Esophagus mucosa (tissue), 1 donor: ENCODE measurements at regions not wholly inside any gene's neighbourhood (a gene's known extent, or its start where the extent isn't known, plus 50 kb on each side); places are given as distances from the start of the nearest gene placed in this dataset.
A peak's percentile ranks its signal among the peaks of the same experiment; 100 is the strongest.

Experiments
- ATAC-seq: fragments of 200-7000 bp; cut with Tn5 transposase; one replicate; pipeline ENCODE4 v1.9.1; 2020
- donor health status: DM: yes; HTN: yes; CAD: no.

DNA sequence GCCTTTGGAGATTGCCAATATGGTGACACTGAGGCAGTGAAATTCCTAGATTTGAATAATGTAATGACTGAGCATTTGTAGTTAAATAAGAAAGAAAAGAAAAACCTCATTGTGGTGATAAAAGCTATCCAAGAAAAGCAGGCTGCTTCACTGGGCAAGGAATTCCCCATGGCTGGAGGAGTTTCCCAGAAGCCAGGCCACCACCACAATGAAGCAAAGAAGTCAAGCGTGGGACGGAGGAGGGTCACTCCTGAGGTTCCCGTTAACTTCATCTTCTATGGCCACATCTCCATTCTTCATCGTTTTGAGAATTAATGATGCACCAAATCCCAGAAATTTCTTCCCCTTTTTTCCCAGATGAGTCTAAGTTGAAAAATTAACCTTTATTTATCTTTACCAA, 185.8 kb upstream of the BCL6 start:
- ATAC-seq: no peak

GRCh38 chr3:187931770-187932278, 186.6 kb upstream of the BCL6 start:
- ATAC-seq: no peak

GRCh38 chr3:187932530-187932929, 187.3 kb upstream of the BCL6 start:
- ATAC-seq: no peak

- peak; percentile 41 for ATAC-seq
Observed at GRCh38 chr3:187935623-187936156, 190.4 kb upstream of the BCL6 start.

GRCh38 chr3:187936676-187937075, 191.4 kb upstream of the BCL6 start:
- no peak for ATAC-seq

GRCh38 chr3:187939891-187940290, 194.6 kb upstream of the BCL6 start:
- no peak for ATAC-seq

DNA sequence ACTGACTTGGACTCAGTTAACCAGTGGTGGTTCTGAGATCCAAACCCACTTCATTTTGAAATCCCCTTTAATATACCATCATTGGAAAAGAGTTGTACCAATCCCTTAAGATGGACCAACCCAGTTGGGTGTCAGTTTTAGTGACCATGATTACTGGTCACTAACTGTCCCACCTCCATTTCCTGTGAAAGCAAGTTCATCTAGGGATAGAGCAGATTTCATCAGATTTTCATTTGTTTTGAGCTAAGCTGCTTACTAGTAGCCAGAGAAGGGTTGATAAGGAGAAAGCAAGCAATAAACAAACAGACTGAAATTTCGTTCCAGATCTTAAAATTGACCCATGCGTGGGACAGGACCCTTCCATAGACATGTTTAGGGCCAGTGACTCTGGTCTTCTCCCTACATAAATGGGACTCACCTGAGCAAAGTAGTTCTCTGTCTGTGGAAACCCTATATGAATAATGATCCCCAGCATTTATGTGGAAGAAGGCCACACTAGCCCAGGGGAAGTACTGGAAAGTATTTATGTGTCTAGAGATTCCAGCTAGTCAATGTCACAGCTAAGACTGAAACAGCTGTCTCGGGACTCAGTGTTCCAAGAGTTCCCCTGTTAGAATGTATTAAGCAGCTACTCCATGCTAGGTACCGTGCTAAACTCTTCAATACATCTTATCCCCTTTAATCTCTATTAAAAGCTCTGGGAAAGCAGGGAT, 196.0 kb upstream of the BCL6 start:
- no peak for ATAC-seq

DNA sequence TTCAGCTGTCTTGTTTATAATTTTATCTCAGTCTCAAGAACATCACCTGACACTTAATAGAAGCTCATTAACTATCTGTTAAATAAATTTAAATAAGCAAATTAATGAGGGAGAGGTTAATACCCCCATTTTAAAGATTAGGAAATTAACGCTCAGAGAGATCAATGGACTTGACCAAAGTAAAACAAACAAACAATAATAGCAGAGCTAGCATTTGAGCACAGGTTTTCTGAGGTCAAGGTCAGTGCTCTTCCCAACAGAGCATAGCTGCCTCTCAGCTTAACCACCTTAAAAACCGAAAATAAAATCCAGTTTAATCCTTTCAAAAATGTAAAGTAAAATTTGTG, 196.6 kb upstream of the BCL6 start:
- no peak for ATAC-seq

DNA sequence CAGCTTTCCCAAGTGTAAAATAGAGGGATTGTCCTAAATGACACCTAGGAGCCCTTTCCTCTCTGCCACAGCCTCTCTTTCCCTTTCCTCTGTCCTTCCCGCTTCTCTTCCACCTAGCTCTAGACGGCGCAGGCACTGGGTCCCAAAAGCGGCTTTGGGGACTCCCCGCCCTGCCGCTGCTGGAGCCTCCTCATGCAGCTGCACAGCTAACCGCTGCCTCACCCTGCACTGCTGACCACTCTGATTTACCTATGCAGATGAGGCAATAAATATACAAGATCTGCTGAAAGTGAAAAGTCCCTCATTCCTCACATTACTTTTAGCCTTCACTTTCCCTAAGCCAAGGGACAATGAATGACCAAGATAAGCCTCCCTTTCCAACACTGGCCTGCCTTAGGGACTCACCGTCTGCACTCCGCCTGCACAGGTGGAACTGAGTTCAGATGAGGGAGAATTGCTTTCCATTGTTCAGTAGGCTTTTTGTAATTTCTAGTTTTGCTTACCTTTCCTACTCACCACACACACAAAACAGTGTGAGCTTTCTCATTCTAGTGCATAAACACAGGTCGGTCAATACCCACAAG, 197.5 kb upstream of the BCL6 start:
- ATAC-seq: no peak

DNA sequence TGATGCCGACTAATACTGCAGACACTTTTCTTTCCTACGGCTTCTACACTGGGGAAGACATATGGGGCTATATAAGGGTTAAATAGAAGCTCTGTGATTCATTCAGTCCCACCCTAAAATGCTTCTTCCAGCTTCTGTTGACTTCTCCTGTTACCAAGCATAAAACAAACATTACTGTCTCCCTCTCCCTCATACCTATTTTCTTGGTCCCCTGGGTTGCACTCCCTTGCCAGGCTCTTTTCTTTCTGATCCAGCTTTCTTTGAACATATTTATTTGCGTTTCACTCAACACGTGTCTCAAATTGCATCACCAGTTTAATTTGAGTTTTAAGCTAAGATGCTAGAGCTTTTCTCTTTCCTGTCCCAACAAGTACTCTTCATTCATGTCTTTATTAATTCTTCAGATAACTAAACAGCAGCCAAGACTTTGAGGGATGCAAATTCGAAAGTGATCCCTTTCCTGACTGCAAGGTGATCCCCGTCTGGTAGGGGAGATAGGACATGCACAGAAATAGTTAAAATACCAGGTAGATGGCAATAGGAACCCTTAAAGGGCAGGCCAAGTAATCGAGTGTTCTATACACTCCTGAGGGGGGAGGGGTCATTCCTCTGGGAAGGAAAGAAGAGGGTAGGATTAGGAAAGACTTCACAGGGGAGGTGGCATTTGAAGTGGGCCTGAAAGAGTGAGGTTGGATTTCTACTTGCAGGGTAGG, 198.6 kb upstream of the BCL6 start:
- ATAC-seq: peak; percentile 50

- ATAC-seq: peak; percentile 64
Observed at GRCh38 chr3:187944390-187945179, 199.3 kb upstream of the BCL6 start.

GRCh38 chr3:187945374-187945773, 200.1 kb upstream of the BCL6 start:
- no peak for ATAC-seq

DNA sequence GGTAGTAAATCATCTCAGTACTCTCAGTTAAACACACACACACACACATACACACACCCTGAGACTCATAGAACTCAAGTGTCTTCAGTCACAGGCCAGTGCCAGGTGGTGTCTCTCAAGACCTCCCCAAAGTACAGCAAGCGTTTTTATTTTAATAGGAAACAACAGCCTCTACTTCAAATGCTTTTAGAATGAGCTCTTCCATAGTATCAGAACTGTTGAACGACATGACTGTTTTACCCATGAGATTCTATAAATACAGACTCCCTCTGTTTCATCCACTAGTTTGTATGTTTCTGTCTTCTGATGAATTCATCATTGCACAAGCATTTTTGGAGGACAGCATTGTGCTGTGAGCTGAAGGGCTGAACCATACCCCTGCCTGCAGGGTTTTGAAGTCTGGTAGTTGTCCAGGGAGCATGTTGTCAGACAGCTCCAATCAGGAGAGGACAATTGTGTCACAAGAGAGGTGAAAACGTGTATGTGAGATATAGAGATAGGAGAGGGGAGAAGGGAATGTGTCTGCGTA, 201.0 kb upstream of the BCL6 start:
- no peak for ATAC-seq

DNA sequence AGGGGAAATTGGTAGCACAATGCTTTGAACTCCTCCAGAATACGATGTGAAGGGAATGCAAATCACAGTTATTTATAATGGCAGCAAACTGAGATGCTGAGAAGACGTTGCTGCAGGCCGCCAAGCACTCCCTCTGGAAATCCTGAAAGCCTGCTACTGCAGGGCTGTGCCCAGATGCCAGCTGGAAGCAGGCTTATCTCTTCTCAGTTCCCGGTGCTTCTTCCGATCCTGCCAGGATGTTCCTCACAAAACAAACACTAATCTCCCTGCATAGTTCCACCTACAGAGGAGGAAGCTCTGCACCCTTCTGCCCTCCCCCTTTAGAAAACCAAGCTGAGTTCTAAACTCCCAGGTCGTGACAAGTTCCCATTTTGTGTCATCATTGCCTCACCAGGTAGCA, 201.7 kb upstream of the BCL6 start:
- ATAC-seq: no peak

GRCh38 chr3:187947927-187948682, 202.8 kb upstream of the BCL6 start:
- no peak for ATAC-seq

GRCh38 chr3:187949093-187949820, 204.0 kb upstream of the BCL6 start:
- ATAC-seq: no peak

- ATAC-seq: no peak
Observed at GRCh38 chr3:187950671-187951070, 203.3 kb upstream of the LPP start.

DNA sequence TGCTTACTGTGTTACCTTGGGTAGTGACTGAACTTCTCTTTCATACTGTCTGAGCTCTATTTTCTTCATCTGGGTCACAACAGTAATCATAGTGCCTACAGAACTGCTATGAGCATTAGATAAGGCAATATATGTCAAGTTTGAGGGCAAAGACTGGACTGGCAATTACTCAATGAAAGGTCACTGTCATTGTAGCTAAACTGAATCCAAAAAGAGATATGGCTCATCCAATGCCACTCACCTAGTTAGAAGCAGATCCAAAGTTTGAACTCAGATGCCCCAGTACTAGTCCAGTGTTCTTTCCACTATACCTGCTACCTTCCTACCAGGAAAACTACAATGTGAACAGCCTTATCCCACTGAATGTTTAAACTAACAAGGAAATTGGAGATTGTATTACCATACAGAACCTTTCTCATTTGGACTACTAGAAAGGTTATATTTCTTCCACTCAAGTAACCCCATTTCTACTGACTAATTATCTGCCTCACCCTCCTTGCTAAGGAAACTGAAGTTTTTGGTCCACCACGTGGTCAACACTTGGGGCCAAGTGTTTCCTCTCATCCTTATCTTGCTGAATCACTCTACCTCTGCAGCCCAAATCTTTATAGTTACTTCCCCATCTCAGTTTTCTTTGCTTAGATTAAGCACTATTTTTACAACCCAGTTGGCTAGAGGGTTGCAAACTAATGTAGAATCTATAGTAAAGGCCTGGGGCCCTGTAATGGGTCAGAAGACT, 202.3 kb upstream of the LPP start:
- no peak for ATAC-seq

GRCh38 chr3:187952849-187953248, 201.1 kb upstream of the LPP start:
- ATAC-seq: peak; percentile 56

DNA sequence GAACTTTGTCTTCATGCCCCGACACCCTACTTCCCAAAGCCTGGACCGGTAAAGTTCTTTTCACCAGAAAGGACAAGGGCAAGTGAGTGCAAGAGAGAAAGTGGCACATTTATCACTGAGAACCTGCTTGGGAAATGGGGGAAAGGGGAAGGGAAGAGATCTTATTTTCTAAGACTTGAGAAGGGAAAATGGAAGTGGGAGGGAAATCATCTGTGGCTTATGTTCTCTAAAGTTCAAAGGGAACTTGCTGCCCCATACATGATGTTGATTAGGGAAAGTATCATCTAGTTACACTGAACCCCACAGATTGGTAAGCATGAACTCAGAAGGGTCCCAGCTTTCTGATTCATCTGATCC, 199.5 kb upstream of the LPP start:
- no peak for ATAC-seq
